Activated CD4-positive, alpha-beta T cell treated with anti-CD3 and anti-CD28 coated beads, Interleukin-2, Interleukin-4, amounts not matched to agents 100 ng/mL and 50 ng/mL, durations not matched to agents 16 hours and 8 hours (primary cell): ENCODE measurements at regions not wholly inside any gene's neighbourhood (a gene's known extent, or its start where the extent isn't known, plus 50 kb on each side); places are given as distances from the start of the nearest gene placed in this dataset.
"Not testable (repeated sequence)": the region's sequence is repeated elsewhere in the genome, so short reads cannot be mapped to it uniquely, and the experiment has no call there.

ENCODE experiments used
- DNase-seq: peaks from one replicate; pipeline ENCODE4 v3.0.0-alpha.2; 2020; ENCODE audit warnings: low spot score

DNA sequence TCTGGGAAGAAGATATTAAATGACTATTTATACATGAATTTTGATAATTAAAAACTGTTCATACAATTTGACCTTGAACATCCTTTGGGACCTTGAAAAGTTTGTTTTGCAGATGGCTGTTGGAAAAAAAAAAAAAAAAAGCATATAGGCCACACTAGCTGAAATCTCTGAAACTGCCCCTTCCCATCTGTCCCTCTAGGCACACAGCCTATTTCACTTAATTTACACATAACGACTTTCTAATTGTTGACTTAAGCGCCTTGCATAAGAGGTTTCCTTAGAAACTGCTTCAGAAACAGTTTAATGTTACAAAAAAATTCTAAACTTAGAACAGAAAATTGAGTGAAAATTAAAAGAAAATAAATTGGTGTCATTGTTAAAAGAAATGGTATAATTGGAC, 131.0 kb downstream of the COX18 start:
- DNase-seq = no peak

DNA sequence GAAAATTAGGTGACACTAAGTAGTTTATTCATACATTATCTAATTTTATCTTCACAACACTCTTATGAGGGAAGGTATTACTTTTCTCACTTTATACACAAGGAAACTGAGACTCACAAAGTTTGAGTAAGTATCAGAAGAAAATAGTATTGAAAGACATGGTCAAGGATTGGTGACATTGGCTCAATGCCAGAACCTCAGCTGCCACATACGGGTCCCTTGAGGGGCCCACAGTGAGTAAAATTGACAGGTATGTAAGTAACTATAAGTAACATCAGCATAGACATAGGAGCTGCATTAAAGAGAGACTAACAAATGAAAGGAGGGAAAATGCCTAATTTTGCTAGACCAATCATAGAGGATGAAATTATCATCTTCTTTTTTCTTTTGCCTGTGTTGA, 134.1 kb downstream of the COX18 start:
- DNase-seq = no peak

DNA sequence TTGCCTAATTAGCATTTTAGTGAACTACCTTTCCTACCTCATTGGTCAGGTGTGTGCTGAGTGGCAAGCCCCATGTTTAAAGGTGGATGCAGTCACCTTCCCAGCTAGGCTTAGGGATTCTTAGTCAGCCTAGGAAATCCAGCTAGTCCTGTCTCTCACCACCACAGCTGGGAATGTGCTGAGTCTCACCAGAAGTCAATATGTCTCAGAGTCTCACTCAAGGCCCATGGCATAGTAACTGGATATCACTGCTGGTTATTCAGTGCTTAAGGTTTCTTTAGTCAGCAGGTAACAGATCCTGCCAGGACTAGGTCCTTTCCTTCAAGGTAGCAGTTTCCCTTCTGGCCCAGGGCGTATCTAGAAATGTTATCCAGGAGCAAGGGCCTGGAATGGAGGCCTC, 136.5 kb downstream of the COX18 start:
- DNase-seq = no peak

DNA sequence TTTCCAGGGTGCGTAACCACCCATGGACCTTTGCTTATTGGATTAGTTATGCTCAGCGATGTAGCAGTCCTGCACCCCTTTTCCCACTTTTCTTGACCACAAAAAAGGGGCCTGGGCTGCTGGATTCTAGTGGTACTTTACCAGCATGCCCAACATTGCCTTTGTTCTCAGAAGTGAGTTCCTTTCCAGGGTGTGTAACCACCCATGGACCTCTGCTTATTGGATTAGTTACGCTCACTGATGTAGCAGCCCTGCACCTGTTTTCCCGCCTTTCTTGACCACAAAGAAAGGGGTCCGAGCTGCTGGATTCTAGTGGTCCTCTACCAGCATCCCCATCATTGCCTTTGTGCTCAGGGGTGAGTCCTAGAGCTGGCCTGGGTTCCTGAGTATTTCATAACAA, 138.2 kb downstream of the COX18 start:
- DNase-seq = no peak

DNA sequence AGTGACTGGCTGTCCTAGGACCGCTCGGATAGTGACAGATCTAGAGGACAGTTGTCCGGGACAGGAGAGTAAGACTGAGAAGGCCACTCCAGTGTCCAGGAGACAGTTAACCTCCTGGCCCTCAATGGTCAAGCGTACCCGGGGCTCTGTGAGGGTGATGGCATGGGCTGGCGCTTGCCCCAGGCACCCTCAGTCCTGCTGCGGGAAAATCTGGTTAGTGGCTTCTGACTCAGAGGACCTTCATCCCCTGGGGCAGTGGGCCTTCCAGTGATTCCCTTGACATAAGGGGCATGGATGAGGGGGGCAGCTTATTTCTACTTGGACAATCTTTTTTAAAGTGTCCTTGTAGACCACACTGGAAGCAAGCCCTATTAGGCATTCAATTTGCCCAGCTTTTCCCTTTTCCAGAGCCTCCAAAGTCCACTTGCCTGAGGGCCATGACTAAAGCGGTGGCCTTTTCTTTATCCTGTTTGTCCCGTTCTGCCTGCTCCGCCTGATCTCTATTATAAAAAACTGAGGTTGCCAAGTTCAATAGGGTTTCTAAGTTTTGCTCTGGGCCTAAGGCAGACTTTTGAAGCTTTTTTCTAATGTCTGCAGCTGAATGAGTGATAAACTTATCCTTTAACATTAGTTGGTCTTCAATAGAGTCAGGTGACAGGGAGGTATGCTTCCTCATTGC, 139.8 kb downstream of the COX18 start:
- not testable (repeated sequence) for DNase-seq

DNA sequence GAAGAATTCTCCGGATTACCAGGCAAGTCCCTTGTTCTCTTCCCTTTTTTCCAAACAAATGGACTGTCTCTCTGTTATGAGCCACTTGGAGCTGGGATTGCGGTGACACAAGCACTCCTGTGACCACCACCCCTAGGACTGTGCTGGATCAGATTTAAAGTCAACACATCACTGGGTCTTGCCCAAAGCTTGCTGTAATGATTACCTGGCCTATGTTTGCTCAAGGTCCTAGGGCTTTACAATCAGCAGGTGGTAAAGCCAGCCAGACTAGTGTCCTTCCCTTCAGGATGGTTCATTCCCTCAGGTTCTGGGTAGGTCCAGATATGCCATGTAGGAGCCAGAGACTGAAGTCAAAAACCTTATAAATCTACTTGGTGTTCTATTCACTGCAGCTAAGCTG, 144.7 kb downstream of the COX18 start:
- DNase-seq = no peak

DNA sequence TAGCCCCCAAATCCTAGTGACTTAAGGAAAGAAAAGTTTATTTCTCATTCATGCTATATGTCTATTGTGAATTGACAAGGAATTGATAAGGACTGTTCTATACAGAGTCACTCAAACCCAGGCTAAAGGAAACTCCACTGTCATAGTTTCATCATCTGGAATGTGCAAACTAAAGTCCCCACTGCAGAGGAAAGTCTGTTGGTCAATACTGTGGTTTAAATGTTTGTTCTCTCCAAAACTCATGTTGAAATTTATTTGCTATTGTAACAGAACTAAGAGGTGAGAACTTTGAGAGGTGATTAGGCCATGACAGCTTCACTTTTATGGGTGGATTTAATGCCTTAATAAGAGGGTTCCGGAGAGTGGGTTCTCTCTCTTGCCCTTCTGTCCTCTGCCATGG, 149.6 kb downstream of the COX18 start:
- DNase-seq = no peak

DNA sequence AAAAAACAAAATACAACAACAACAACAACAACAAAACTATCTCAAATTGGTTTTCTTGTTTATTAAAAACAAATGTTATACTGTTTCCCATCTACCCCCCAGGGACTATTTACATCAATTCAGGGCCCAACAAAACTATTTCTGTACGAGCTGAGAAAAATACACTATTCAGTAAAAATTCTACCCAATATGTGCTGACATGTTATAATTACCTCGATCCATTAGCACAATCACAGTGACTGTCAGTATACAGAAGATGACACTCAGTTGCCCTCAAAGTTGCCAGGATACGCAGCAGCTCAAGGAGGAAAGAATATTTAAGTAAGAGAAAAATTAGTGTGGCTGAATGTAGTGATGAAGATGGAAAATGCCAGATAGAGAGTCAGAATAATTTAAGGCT, 150.1 kb downstream of the COX18 start:
- DNase-seq = no peak

DNA sequence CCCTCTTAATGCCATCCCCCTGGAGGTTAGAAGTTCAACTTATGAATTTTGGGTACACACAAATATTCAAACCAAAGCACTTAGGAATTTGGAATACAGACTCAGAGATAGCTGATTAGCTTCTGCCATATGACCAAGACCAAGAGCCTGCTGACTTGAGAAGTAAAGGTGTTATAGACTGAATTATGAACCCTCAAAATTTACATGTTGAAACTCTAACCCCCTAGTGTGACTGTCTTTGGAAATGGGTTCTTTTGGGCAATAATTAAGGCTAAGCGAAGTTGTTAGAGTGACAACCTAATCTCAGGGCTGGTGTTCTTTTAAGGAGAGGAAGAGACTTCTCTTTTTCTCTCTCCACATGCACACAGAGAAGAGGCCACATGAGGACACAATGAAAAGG, 151.2 kb downstream of the COX18 start:
- DNase-seq = no peak

DNA sequence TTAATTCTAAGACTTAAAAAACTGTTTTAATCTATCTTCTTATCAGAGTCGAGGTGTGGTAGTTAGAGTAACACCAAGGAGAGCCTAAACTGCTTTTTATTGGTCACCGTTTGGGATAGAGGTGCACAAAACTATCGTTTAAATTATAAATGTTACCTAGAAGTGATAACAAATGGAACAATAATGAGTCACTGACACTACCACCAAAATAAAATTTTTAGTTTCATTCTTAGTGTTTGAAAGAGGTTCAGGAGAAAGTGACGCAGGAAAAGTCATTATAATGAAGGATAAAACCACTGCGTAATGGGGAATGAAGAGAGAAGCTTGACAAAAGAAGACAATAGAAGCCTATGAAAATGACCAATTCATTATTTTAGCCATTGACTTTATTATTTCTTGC, 158.2 kb downstream of the COX18 start:
- no peak for DNase-seq

DNA sequence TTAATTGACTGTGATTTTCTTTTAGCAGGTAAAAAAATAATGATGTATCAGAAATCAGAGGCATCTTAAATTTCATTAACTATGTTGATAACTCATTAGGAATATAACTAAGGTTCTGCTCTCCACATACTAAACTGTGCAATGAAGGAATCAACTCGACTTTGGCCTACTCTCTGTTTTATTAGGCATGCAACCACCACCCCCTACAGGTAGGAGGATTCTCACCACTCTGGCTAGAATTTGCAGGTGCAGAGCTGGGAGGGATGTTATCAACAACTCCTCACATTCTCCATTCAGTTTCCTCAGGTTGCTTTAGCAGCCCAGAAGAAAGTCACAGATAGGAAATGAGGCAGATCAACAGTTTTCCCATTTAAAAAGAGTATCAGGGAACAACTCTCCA, 160.1 kb downstream of the COX18 start:
- DNase-seq = no peak

DNA sequence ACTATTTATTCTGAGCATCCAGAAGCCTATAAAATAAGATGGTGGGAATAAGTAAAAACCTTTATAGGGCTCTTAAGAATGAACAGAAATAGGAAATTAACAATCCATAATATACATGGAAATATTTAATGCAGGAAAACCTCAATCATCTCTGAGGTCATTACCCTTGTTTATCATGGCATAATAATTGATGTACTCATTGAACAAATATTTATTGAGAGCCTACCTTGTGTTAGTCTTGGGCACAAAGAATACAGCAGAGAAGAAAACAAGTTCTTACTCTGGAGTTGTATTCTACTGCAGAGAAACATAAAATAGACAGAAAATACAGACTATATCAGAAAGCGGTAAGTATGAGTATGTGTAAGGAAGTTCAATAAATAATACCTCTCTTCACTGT, 167.2 kb downstream of the COX18 start:
- DNase-seq = no peak

DNA sequence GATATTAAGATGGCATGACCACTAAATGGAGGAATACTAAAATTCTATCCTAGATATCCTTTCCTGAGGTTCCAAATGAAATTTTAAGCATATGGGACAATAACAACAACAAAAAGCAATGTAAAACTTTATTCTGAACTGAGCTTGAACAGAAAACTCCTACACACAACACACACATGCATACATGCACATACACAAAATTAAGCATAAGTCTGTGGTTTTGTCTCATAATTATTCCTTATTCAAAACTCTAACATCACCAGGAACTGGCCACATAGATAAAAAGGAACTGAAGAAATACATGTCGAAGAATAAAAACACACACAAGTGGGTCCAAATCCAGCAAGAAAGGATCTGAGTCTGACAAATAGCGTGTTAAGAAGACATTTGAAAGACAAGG, 168.0 kb downstream of the COX18 start:
- DNase-seq = no peak

DNA sequence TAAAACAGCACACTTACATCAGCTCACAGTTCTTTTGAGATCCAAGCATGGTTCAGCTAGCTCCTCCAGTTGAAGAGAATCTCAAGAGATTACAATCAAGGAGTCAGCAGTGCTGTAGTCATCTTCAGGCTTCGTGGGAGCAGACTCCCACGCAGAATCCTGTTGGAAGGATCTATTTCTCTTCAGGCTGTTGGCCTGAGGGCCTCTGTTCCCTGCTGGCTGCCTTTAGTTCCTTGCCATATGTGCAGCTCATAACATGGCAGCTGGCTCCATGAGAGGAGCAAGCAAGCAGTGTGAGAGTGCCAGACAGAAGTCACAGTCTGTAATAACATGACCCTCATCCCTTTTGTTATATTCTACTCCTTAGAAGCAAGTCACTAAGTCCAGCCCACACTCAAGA, 168.6 kb downstream of the COX18 start:
- DNase-seq = no peak

DNA sequence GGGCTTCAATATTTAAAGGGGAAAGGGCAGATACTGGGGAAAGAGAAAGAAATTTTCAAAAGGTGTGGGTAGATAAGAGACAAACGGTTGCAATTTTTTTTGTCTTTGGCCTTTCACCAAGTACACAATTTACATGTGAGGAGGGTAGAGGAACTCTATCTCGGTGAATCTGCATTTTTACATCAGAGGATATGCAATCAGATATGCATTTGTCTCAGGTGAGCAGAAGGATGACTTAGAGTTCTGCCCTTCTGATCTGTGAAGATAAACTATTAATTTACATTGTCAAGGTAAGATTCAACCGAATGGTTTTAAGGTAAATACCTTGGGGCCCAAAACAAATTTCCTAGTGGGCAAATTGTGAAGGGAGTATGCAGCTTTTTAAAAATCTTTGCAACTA, 169.9 kb downstream of the COX18 start:
- DNase-seq = no peak

DNA sequence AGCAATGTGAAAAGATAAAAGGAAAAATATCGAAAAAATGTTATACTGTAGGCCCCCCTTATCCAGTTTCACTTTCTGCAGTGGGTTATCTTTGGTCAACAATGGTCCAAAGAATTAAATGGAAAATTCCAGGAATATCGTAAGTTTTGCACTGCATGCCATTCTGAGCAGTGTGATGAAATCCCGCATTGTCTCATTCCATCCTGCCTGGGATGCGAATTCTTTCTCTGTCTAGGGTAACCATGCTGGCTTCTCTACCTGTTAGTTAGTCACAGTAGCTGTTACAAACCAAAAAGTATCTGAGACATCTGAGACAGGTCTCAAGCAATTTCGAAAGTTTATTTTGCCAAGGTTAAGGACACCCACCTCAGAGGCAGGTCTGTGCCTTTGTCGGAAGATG, 170.3 kb downstream of the COX18 start:
- DNase-seq = no peak

DNA sequence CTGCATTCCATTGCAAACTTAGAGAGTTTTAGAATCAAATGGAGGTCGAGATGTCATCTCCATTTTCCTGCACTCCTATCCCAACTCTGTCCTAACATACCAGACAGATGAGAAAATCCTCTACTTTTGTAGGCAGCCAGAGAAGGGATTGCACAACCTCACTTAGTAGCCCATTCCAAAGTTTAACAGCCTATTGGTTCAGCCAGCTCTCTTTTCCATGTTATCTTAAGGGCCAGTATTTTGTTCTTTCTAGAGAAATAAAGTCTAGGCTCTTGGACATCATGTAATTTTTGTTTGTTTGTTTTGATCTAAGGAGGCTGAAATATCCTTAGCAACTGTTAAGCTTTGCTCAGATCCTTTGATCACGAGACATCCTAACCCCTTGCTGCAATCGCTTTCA, 173.0 kb downstream of the COX18 start:
- no peak for DNase-seq

DNA sequence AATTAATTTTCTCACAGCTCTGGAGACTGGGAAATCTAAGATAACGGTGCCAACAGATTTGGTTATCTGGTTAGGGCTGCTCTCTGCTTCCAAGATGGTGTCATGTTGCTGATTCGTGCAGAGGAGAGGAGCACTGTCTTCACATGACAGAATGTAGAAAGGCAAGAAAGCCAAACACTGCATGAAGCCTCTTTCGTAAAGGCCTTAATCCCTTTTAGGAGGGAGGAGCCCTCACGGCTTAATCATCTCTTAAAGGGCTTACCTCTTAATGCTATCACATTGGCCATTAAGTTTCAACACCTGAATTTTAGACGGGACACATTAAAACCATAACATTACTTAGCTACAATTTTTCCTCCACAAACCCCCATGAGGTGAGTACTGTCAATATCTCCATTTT, 174.1 kb downstream of the COX18 start:
- no peak for DNase-seq

DNA sequence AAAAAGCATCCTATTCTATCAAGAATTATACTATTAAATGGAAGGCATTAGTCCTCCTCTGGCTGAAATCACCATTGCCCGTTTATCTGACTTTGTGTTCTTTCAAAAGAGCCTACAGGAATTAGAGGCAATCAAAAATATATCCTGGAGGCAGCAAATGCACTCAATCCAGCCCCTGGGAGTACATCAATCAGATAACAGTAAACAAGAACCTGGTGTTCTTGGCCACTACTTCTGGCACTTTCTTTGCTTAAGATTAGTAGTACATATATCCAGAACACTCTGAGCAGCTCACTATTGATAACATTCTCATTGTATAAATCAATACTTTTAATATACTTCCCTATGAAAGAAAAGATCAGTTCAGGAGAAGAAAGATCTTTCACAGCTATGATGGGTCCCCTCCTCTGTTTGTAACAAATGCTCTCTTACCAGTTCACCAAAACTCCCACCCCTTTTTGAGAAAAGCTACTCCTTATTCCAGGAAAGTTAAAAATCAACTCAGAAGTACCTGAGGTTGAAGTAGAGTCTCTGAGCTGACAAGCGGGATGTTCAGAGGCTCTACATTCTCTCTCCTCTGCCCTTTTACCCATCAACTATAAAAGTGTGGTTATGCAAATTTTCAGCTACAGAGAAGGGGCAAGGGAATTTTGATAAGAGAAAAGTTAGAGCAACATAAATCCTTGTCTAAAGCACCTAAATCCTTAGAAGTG, 176.0 kb downstream of the COX18 start:
- DNase-seq = no peak

DNA sequence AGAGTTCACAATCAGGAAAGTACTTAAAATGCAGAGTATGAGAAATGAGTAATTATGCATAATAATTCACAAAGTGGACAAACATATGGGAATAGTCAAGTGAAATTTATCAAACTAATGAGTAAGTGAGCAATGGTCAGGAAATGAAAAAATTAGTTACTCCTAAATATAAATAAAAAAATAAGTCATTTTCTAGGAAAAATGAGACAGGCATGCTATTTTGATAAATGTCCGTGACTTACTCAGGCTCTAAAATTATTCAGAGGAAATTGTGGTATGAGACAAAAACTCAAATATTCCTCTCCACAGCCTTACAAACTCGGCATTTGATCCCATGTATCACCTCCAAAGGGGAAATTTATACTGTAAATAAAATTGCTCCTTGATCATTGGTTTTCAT, 181.2 kb downstream of the COX18 start:
- no peak for DNase-seq

DNA sequence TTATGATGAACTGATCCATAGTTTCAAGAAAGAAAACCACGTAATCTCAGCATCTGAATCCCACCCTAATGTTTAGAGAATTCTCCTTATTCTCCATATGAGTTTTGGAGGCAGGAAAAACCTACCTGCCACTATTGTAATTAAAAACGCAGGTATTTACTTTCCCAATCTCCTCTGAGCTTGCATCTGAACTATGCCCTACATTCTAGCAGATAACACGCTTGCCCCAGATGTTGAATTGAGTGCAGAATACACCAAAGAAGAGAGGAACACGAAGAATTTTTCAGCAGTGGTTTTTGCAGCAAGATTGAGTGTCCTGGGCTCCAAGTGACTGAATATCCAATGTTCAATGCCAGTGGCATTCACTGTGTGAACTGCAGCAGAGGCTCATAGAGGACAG, 182.4 kb downstream of the COX18 start:
- no peak for DNase-seq

DNA sequence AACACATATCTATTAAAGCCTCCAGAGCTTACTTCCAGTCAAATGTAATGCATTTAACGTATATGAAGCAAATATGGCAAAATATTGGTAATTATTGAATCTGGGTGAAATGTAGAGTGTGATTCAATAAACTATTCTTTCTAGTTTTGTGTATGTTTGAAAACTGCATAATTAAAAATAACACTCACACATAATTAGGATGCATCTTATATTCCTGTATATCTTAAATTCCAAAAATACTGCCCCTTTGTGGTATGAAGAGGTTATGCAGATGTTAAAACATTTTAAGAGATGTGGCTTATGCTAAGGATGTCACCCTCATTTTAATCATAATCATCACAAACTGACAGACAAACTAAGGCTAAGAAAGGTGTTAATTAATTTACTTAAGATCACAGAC, 182.9 kb downstream of the COX18 start:
- no peak for DNase-seq

DNA sequence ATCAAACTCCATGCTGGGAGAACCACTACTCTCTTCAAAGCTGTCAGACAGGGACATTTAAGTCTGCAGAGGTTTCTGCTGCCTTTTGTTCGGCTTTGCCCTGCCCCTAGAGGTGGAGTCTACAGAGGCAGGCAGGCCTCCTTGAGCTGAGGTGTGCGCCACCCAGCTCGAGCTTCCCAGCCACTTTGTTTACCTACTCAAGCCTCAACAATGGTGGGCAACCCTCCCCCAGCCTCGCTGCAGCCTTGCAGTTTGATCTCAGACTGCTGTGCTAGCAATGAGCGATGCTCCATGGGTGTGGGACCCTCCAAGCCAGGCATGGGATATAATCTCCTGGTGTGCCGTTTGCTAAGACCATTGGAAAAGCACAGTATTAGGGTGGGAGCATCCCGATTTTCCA, 185.3 kb downstream of the COX18 start:
- DNase-seq = not testable (repeated sequence)

DNA sequence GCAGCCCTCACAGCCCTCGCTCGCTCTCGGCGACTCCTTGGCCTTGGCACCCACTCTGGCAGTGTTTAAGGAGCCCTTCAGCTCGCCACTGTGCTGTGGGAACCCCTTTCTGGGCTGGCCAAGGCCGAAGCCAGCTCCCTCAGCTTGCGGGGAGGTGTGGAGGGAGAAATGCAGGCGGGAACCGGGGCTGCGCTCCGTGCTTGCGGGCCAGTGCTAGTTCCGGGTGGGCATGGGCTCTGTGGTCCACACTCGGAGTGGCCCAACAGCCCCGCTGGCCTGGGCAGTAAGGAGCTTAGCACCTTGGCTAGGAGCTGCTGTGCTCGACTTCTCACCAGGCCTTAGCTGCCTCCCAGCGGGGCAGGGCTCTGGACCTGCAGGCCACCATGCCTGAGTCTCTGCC, 192.6 kb downstream of the COX18 start:
- no peak for DNase-seq
